GM13977 (cell line): ENCODE measurements at regions not wholly inside any gene's neighbourhood (a gene's known extent, or its start where the extent isn't known, plus 50 kb on each side); places are given as distances from the start of the nearest gene placed in this dataset.

Experiments
- DNase-seq: peaks from one replicate; pipeline ENCODE4 v3.0.0; 2012; ENCODE audit warnings: low spot score
- in situ Hi-C: fragments of 300-500 bp; cut with MboI; formaldehyde crosslinking; loops from one replicate; pipeline ENCODE4 v1.12.0; 2022; ENCODE audit warnings: low sequenced_read_pairs, low pct_unique_long_range_greater_than_20kb, mixed read lengths, inconsistent platforms; ENCODE audit not compliant: unreplicated experiment
- TF ChIP-seq, protein P1 (sequence below): IDR thresholded peaks from 2 replicates; pipeline ENCODE4 v1.5.1; 2012; ENCODE audit warnings: mild to moderate bottlenecking, control low read depth; ENCODE audit not compliant: insufficient read depth; ENCODE audit errors: extremely low read depth, missing control alignments

- no peak for DNase-seq
- in situ Hi-C loops: no loop called here
- TF ChIP-seq, protein P1, sequence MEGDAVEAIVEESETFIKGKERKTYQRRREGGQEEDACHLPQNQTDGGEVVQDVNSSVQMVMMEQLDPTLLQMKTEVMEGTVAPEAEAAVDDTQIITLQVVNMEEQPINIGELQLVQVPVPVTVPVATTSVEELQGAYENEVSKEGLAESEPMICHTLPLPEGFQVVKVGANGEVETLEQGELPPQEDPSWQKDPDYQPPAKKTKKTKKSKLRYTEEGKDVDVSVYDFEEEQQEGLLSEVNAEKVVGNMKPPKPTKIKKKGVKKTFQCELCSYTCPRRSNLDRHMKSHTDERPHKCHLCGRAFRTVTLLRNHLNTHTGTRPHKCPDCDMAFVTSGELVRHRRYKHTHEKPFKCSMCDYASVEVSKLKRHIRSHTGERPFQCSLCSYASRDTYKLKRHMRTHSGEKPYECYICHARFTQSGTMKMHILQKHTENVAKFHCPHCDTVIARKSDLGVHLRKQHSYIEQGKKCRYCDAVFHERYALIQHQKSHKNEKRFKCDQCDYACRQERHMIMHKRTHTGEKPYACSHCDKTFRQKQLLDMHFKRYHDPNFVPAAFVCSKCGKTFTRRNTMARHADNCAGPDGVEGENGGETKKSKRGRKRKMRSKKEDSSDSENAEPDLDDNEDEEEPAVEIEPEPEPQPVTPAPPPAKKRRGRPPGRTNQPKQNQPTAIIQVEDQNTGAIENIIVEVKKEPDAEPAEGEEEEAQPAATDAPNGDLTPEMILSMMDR: no peak
Observed at GRCh38 chr6:134698228-134698627, 251.7 kb downstream of the ALDH8A1 start.

- DNase-seq: no peak
- in situ Hi-C loops: no loop called here
- TF ChIP-seq, protein P1: no peak
Observed at GRCh38 chr6:134692008-134692407, 257.9 kb downstream of the ALDH8A1 start.

DNA sequence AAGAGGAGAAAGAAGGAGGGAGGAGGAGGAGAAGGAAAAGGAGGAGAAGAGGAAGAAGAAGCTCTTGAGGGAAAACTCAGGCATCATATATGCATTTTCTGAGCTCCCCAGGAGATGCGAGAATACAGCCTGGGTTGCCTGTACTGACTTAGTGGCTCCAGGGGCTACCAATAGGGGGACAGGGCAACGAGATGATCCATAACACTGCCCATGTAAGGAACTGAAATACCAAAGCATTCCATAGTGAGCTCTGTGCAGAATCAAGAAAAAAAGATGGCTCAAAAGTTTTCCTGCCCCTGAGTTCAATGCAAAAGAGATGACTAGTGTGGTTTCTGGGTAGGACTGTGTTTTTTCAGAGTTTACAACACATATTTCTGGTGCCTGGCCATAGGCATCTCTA is 258.7 kb downstream of the ALDH8A1 start:
- no peak for DNase-seq
- in situ Hi-C loops: no loop called here
- TF ChIP-seq, protein P1: no peak

DNA sequence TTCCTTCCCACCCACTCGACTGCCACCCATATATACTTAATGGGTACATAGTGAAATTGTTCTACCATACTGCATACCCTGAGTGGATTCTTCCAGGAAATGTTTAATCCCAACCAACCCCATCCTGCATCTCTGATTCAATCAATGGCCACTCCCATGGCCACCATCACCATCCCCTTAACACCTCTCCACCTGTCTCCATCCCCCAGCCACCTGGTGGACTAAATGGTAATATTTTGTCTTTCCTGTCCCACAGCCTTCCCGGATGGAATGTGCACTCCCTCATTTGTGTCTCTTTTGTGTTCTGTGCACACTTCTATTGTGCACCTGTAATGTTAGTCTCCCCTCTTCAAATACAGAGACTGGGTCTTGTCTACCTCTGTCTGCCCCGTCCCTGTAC is 259.9 kb downstream of the ALDH8A1 start:
- in situ Hi-C loops: no loop called here
- TF ChIP-seq, protein P1: no peak
- DNase-seq: no peak

- in situ Hi-C loops: no loop called here
- TF ChIP-seq, protein P1: no peak
- DNase-seq: no peak
Observed at GRCh38 chr6:134689641-134690040, 260.3 kb downstream of the ALDH8A1 start.

DNA sequence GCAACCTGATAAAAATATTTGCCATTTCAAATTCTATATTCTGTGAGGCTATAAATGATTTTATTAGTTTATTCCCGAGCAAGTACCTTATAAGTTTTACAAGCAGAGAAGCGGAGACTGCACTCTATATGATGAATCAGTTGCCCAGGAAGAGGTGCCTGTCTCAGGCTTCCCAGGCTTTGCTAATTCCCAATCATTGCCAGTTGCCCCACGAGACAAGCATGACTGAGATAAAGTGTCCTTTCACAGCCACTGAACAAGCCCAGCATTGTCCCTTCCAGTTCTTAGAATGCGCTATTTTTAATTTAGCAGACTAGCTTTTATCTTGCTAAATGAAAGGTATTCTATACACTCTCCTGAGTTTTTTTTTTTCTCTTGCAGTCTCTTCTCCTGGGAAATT is 260.7 kb downstream of the ALDH8A1 start:
- in situ Hi-C loops: no loop called here
- TF ChIP-seq, protein P1: no peak
- DNase-seq: no peak

DNA sequence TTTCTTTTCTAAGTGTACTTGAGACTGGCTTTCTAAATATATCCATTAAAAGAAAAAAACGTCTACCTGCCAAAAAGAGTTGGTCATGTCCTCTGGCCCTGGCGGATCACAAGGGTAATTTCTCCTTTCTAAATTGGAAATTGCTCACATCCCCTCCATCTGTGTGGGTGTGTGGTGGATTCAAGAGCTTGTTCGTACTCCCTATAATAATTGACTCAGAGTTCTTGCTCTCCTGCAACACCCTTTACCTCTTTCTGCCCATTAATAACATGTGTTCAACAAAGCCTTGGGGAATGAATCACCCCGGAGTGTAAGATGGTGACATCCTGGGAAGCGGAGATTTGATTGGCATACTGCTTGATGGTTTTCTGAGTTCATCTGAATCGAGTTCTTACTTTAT is 263.8 kb downstream of the ALDH8A1 start:
- in situ Hi-C loops: no loop called here
- TF ChIP-seq, protein P1: no peak

More for the DNA sequence above, 263.8 kb downstream of the ALDH8A1 start:
- DNase-seq: no peak
